Trophoblast cell (in vitro differentiated cells and primary cell): ENCODE measurements at regions not wholly inside any gene's neighbourhood (a gene's known extent, or its start where the extent isn't known, plus 50 kb on each side); places are given as distances from the start of the nearest gene placed in this dataset.

ENCODE experiments used
- DNase-seq, 2 donors: peaks; one replicate each; pipeline ENCODE4 v3.0.0-alpha.2; 2016
- H2AFZ ChIP-seq: 2 replicates; pipeline ENCODE4 v1.6.1; 2013; ENCODE audit warnings: low read length, moderate library complexity, mild to moderate bottlenecking; ENCODE audit not compliant: insufficient read depth, poor library complexity
- H2AK5ac ChIP-seq: 2 replicates; pipeline ENCODE4 v1.6.1; 2013; ENCODE audit warnings: mild to moderate bottlenecking, low read length
- H2BK120ac ChIP-seq: 2 replicates; pipeline ENCODE4 v1.6.1; 2013; ENCODE audit warnings: low read length, mild to moderate bottlenecking, moderate library complexity; ENCODE audit not compliant: insufficient read depth, poor library complexity
- H2BK12ac ChIP-seq: 2 replicates; pipeline ENCODE4 v1.6.1; 2013; ENCODE audit warnings: mild to moderate bottlenecking, low read length, moderate library complexity
- H2BK5ac ChIP-seq: 2 replicates; pipeline ENCODE4 v1.6.1; 2013; ENCODE audit warnings: low read length, low read depth, moderate library complexity, mild to moderate bottlenecking; ENCODE audit not compliant: poor library complexity
- H3K14ac ChIP-seq: 2 replicates; pipeline ENCODE4 v1.6.1; 2013; ENCODE audit warnings: mild to moderate bottlenecking, low read length
- H3K18ac ChIP-seq: 2 replicates; pipeline ENCODE4 v1.6.1; 2013; ENCODE audit warnings: mild to moderate bottlenecking, low read length
- H3K23ac ChIP-seq: 2 replicates; pipeline ENCODE4 v1.6.1; 2013; ENCODE audit warnings: low read length
- H3K27ac ChIP-seq: 2 replicates; pipeline ENCODE4 v1.5.1; 2013; ENCODE audit warnings: low read depth, mild to moderate bottlenecking, inconsistent platforms, low read length, moderate library complexity
- H3K27me3 ChIP-seq: 2 replicates; pipeline ENCODE4 v1.6.1; 2013; ENCODE audit warnings: inconsistent platforms, mild to moderate bottlenecking, low read length, moderate library complexity; ENCODE audit not compliant: insufficient read depth
- H3K36me3 ChIP-seq, 2 experiments: 1 replicate in 1 of 2; 2 replicates in 1 of 2; pipeline ENCODE4 v1.6.1; 2013; ENCODE audit warnings: low read length in 2 of 2, mild to moderate bottlenecking in 2 of 2, moderate library complexity in 1 of 2; ENCODE audit not compliant: insufficient read depth in 2 of 2, control insufficient read depth in 1 of 2
- H3K4ac ChIP-seq: 2 replicates; pipeline ENCODE4 v1.6.1; 2013; ENCODE audit warnings: low read depth, mild to moderate bottlenecking, low read length, moderate library complexity
- H3K4me1 ChIP-seq, 2 experiments: 1 replicate in 1 of 2; 2 replicates in 1 of 2; pipeline ENCODE4 v1.6.1; 2013; ENCODE audit warnings: low read length in 2 of 2, mild to moderate bottlenecking in 2 of 2, moderate library complexity in 1 of 2; ENCODE audit not compliant: insufficient read depth in 2 of 2, control insufficient read depth in 1 of 2
- H3K4me2 ChIP-seq: 2 replicates; pipeline ENCODE4 v1.6.1; 2013; ENCODE audit warnings: inconsistent platforms, mild to moderate bottlenecking, low read length, moderate library complexity
- H3K4me3 ChIP-seq: 2 replicates; pipeline ENCODE4 v1.5.1; 2013; ENCODE audit warnings: mild to moderate bottlenecking, low read depth, low read length, inconsistent platforms
- H3K79me1 ChIP-seq: one replicate; pipeline ENCODE4 v1.6.1; 2013; ENCODE audit warnings: low read length
- H3K79me2 ChIP-seq: 2 replicates; pipeline ENCODE4 v1.6.1; 2013; ENCODE audit warnings: low read length, mild to moderate bottlenecking; ENCODE audit not compliant: control insufficient read depth, insufficient read depth, poor library complexity
- H3K9ac ChIP-seq: 2 replicates; pipeline ENCODE4 v1.6.1; 2013; ENCODE audit warnings: mild to moderate bottlenecking, low read length
- H3K9me3 ChIP-seq: 2 replicates; pipeline ENCODE4 v1.6.1; 2013; ENCODE audit warnings: low read depth, mild to moderate bottlenecking, control low read depth, inconsistent platforms, low read length; ENCODE audit not compliant: insufficient read depth
- H4K12ac ChIP-seq: 2 replicates; pipeline ENCODE4 v1.6.1; 2013; ENCODE audit warnings: low read depth, mild to moderate bottlenecking, low read length, moderate library complexity
- H4K8ac ChIP-seq: 2 replicates; pipeline ENCODE4 v1.6.1; 2013; ENCODE audit warnings: low read depth, mild to moderate bottlenecking, low read length, moderate library complexity
- H4K91ac ChIP-seq: one replicate; pipeline ENCODE4 v1.6.1; 2013; ENCODE audit warnings: low read depth, mild to moderate bottlenecking, low read length, moderate library complexity
- WGBS: extraction: QIAGEN DNeasy Blood & Tissue Kit; methylation state at CpG from one replicate; pipeline ENCODE4 v1.1.7; 2013; ENCODE audit warnings: missing lambda C conversion rate; ENCODE audit not compliant: insufficient read length, insufficient coverage; ENCODE audit errors: extremely low coverage; 5-methylcytosine and 5-hydroxymethylcytosine counted together

DNA sequence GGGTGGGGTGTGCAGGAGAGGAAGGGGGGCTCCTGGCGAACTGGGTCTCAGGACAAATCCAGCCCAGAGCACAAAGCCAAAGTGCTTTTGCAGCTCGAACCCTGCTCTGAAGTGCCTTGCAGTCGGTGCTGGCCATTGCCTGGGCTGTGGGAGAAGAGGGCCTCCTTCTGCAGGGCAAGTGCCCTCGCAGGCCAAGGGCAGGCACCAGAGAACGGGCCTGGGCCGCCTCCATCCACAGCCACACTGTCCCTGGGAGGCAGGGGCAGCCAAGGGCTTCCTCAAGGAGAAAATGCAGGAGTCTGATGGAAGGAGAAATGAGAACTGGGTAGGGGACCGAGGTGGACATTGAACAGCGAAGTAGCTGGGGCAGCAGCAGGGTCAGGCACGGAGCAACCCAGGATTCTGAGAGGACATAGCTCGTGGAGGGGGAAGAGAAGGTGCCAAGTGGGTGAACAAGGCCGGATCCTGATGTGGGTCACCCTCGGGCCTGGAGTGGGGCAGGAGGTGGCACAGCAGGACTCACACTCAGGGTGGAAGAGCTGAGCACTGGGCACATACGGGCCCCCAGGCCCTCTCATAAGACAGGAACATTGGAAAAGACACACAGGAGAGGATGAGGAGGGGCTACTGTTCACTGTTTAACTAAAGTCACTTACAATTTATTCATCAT lies 312.8 kb upstream of the SALL3 start:
- Histone ChIP-seq H2AK5ac (no peak overlapping the region), H2BK5ac (no peak overlapping the region), H2BK120ac (no peak overlapping the region), H3K79me1 (no peaks in the 10 kb centered on the region), H3K4me2 (no peak overlapping the region), H3K36me3 (no peaks in the 10 kb centered on the region), H3K4me3 (no peak overlapping the region), H3K4me1 (peaks cover 3% of the 10 kb centered on the region in 2 experiments), H3K4ac (no peak overlapping the region), H3K23ac (no peak overlapping the region), H3K14ac (peak overlapping the region; percentile 39), H3K27ac (no peak overlapping the region), H3K18ac (no peak overlapping the region), H3K79me2 (no peaks in the 10 kb centered on the region), H4K12ac (no peak overlapping the region), H3K9me3 (peaks cover 3% of the 10 kb centered on the region), H3K27me3 (no peaks in the 10 kb centered on the region), H2AFZ (no peak overlapping the region), H4K91ac (no peak overlapping the region), H3K9ac (no peak overlapping the region), H4K8ac (no peak overlapping the region), H2BK12ac (no peak overlapping the region)
- WGBS = no CpG with 5 or more reads among the region's 13 CpGs
- no peak for DNase-seq

DNA sequence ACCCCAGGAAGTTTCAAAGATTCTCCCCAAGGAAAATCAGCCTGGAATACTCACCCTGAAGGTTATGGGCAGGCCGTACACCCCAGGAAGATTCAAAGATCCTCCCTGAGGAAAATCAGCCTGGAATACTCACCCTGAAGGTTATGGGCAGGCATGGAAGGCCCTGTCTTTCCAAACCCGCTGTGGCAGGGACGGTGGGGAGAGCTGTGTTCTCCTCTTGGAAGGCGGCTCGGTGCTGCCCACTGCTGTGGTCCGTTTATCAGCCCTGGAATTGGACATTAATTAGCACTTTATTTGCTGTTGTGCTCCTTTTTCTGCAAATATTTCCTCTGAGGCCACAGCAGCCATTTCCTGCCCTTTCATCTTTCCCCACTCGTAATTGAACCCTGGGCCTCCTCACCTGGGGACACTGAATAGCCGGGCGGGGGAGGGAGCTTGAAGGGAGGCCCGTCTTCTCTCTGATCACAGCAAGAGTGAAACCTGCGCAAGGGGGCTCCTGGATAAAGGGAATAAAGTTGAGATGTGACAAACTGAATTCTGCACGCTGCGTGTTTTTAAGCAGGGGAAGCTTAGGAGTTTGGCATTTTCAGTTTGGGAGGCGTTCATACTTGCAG lies 308.7 kb upstream of the SALL3 start:
- no peaks in the 10 kb centered on the region for H3K79me1 ChIP-seq
- H3K27ac ChIP-seq = no peak overlapping the region
- H3K4me1 ChIP-seq = peaks cover 3% of the 10 kb centered on the region in 2 experiments
- H3K27me3 ChIP-seq = no peaks in the 10 kb centered on the region
- no peak overlapping the region for H3K23ac ChIP-seq
- no peaks in the 10 kb centered on the region for H3K36me3 ChIP-seq
- no peak overlapping the region for H3K4ac ChIP-seq
- H2BK120ac ChIP-seq = no peak overlapping the region
- no peak overlapping the region for H4K12ac ChIP-seq
- H2AK5ac ChIP-seq = no peak overlapping the region
- H3K9ac ChIP-seq = no peak overlapping the region
- DNase-seq = no peak
- no peaks in the 10 kb centered on the region for H3K9me3 ChIP-seq
- no peak overlapping the region for H2AFZ ChIP-seq
- H4K8ac ChIP-seq = no peak overlapping the region
- WGBS = no CpG with 5 or more reads among the region's 14 CpGs
- no peak overlapping the region for H4K91ac ChIP-seq
- H3K79me2 ChIP-seq = no peaks in the 10 kb centered on the region
- no peak overlapping the region for H2BK12ac ChIP-seq
- no peak overlapping the region for H2BK5ac ChIP-seq
- H3K18ac ChIP-seq = no peak overlapping the region
- H3K4me2 ChIP-seq = no peak overlapping the region
- no peak overlapping the region for H3K4me3 ChIP-seq
- no peak overlapping the region for H3K14ac ChIP-seq

DNA sequence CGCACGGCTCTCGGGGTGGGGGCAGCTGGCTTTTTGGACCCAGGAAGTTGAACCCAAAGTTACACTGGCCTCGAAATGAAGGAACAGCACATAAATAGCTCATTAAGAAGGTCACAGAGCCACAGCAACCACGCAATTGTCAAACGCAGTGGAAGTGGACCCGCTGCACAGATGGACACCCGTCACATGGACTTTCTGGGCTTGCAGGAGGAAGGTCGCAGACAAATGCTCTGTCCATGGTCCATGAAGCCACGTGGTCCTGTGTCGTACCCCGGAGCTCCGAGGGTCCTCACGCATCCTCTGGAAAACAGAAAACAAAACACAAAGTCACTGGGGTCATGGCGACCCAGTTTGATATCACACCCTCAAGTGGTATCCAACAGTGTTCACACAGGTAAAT lies 308.1 kb upstream of the SALL3 start:
- Histone ChIP-seq H3K79me1 (no peaks in the 10 kb centered on the region), H4K12ac (no peak overlapping the region), H2BK120ac (no peak overlapping the region), H3K4me2 (no peak overlapping the region), H3K4me1 (peaks cover 3% of the 10 kb centered on the region in 2 experiments), H2AK5ac (no peak overlapping the region), H3K79me2 (no peaks in the 10 kb centered on the region), H3K18ac (no peak overlapping the region), H3K23ac (no peak overlapping the region), H2BK12ac (no peak overlapping the region), H3K14ac (no peak overlapping the region), H3K27ac (no peak overlapping the region), H3K36me3 (no peaks in the 10 kb centered on the region), H2BK5ac (no peak overlapping the region), H4K8ac (no peak overlapping the region), H3K9me3 (no peaks in the 10 kb centered on the region), H3K4ac (no peak overlapping the region), H3K27me3 (no peaks in the 10 kb centered on the region), H3K4me3 (no peak overlapping the region), H3K9ac (no peak overlapping the region), H2AFZ (no peak overlapping the region), H4K91ac (no peak overlapping the region)
- DNase-seq = no peak
- no CpG with 5 or more reads among the region's 15 CpGs for WGBS

GRCh38 chr18:78672862-78673446 lies 306.7 kb upstream of the SALL3 start:
- H3K23ac ChIP-seq = no peak overlapping the region
- H3K14ac ChIP-seq = no peak overlapping the region
- no peak overlapping the region for H2BK120ac ChIP-seq
- H3K18ac ChIP-seq = no peak overlapping the region
- no peak overlapping the region for H3K4ac ChIP-seq
- no peak overlapping the region for H2AK5ac ChIP-seq
- no peak overlapping the region for H3K4me2 ChIP-seq
- WGBS = no CpG with 5 or more reads among the region's 21 CpGs
- no peak overlapping the region for H3K9ac ChIP-seq
- H3K79me2 ChIP-seq = no peaks in the 10 kb centered on the region
- no peaks in the 10 kb centered on the region for H3K27me3 ChIP-seq
- no peak overlapping the region for H3K4me3 ChIP-seq
- no peak overlapping the region for H2AFZ ChIP-seq
- no peak overlapping the region for H4K91ac ChIP-seq
- no peak overlapping the region for H2BK12ac ChIP-seq
- H2BK5ac ChIP-seq = no peak overlapping the region
- no peaks in the 10 kb centered on the region for H3K36me3 ChIP-seq
- H4K12ac ChIP-seq = no peak overlapping the region
- H3K4me1 ChIP-seq = peaks cover 3% of the 10 kb centered on the region in 2 experiments
- H3K79me1 ChIP-seq = no peaks in the 10 kb centered on the region
- H3K27ac ChIP-seq = no peak overlapping the region
- no peak overlapping the region for H4K8ac ChIP-seq
- no peak for DNase-seq
- no peaks in the 10 kb centered on the region for H3K9me3 ChIP-seq
